ENCODE measurements at regions not wholly inside any gene's neighbourhood (a gene's known extent, or its start where the extent isn't known, plus 50 kb on each side); places are given as distances from the start of the nearest gene placed in this dataset.

DNA sequence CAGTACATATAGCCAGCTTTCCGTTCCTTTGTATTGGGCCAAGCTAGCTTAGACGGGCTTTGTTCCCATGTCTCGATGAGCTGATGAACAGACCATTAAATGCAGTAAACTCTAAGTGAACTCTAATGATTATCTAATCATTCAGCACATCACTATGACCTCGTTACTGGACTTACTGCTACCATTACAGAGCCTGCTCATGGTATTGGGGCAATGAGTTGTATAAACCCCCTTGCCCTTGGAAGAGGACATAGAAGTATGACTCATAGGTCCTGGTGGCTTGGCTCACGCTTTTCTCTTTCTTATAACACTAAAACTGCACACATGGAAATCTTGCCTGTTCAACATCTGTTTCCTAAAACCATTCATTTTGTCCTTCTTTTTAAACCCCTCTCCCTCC, 93.6 kb upstream of the DYNLRB2 start:
- Histone ChIP-seq H3K36me3 (ENCODE audit: control insufficient read depth, insufficient read depth, low read length) (no peaks in the 10 kb centered on the region), H3K4me3 (ENCODE audit: low read depth, low read length) (no peak overlapping the region), H3K27me3 (ENCODE audit: control insufficient read depth, insufficient read depth, low read length) (no peaks in the 10 kb centered on the region)
- no peak for DNase-seq (ENCODE audit: low read depth)
- ChIA-PET CTCF (no interaction called here), POLR2A (no interaction called here)
- TF ChIP-seq, protein P1, sequence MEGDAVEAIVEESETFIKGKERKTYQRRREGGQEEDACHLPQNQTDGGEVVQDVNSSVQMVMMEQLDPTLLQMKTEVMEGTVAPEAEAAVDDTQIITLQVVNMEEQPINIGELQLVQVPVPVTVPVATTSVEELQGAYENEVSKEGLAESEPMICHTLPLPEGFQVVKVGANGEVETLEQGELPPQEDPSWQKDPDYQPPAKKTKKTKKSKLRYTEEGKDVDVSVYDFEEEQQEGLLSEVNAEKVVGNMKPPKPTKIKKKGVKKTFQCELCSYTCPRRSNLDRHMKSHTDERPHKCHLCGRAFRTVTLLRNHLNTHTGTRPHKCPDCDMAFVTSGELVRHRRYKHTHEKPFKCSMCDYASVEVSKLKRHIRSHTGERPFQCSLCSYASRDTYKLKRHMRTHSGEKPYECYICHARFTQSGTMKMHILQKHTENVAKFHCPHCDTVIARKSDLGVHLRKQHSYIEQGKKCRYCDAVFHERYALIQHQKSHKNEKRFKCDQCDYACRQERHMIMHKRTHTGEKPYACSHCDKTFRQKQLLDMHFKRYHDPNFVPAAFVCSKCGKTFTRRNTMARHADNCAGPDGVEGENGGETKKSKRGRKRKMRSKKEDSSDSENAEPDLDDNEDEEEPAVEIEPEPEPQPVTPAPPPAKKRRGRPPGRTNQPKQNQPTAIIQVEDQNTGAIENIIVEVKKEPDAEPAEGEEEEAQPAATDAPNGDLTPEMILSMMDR (IDR thresholded peaks at IDR 0.05; ENCODE audit: insufficient read depth, low read depth, low read length) = no peak

DNA sequence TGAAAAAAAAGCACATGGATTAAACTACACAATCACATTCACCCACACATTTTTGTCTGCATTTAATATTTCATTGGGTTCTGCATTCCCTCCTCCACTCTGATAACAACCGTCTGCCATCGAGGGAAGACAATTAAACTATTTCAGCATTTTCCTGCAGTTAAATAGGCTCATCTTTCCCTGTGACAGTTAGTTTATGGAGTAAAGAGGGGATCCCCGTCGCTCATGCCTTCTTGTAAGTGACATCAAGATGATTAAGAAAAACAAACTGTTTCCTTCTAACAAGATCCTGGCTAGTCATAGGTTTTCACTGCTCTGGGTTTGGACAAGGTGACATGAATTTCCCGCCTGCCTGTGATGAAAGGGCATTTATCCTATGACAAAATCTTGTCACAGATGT, 98.0 kb upstream of the DYNLRB2 start:
- DNase-seq (ENCODE audit: low read depth) = no peak
- CTCF ChIA-PET = interaction anchor here (1.2 kb wide), 1 partner anchor 12 kb away, joined by 3 read pairs; no protein-coding TSS in a partner anchor
- TF ChIP-seq, protein P1 (IDR thresholded peaks at IDR 0.05; ENCODE audit: insufficient read depth, low read depth, low read length) = no peak
- Histone ChIP-seq H3K4me3 (ENCODE audit: low read depth, low read length) (no peak overlapping the region), H3K27me3 (ENCODE audit: control insufficient read depth, insufficient read depth, low read length) (no peaks in the 10 kb centered on the region), H3K36me3 (ENCODE audit: control insufficient read depth, insufficient read depth, low read length) (no peaks in the 10 kb centered on the region)
- POLR2A ChIA-PET = no interaction called here

DNA sequence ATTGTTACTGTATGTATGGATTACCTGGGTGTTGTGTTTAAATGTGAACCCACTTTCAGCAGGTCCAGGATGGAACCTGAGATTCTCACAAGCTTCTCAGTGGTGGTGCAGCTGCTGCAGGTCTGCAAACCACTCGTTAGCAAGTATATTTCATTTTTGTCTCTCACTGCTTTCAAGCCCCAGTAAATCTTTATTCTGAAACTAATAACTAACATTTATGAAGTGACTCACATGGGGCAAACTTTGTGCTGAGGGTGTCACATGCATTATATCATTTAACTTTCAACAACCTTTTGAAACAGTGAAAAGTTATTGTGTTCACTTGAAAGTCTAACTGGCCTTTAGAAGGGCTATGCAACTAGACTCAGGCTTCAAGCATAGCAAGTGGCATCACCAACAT, 98.9 kb upstream of the DYNLRB2 start:
- DNase-seq (ENCODE audit: low read depth) = no peak
- TF ChIP-seq, protein P1 (IDR thresholded peaks at IDR 0.05; ENCODE audit: insufficient read depth, low read depth, low read length) = no peak
- H3K36me3 ChIP-seq (ENCODE audit: control insufficient read depth, insufficient read depth, low read length) = no peaks in the 10 kb centered on the region
- CTCF ChIA-PET = no interaction called here
- POLR2A ChIA-PET = no interaction called here
- no peaks in the 10 kb centered on the region for H3K27me3 ChIP-seq (ENCODE audit: control insufficient read depth, insufficient read depth, low read length)
- H3K4me3 ChIP-seq (ENCODE audit: low read depth, low read length) = no peak overlapping the region

DNA sequence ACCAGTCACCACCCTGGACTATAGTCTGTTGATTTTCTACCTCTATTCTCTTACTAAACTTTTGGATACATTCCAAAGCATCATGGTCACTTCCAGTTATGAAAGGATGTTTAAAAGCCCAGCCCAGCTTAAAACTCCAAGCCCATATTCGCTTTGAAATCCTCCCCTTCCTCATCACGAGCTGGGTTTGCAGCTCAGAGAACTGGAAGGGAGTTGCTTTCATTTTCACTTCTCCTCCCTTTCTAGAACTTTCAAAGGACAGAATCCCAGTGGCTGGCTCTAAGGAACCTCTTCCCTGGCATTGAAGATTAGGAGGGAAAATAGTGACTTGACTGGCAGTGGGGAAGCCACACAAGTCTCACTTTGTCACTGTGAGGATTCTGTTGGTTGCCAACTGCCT, 100.1 kb upstream of the DYNLRB2 start:
- TF ChIP-seq, protein P1 (IDR thresholded peaks at IDR 0.05; ENCODE audit: insufficient read depth, low read depth, low read length) = no peak
- no peak overlapping the region for H3K4me3 ChIP-seq (ENCODE audit: low read depth, low read length)
- no peak for DNase-seq (ENCODE audit: low read depth)
- CTCF ChIA-PET = no interaction called here
- no peaks in the 10 kb centered on the region for H3K36me3 ChIP-seq (ENCODE audit: control insufficient read depth, insufficient read depth, low read length)
- H3K27me3 ChIP-seq (ENCODE audit: control insufficient read depth, insufficient read depth, low read length) = no peaks in the 10 kb centered on the region
- POLR2A ChIA-PET = no interaction called here

DNA sequence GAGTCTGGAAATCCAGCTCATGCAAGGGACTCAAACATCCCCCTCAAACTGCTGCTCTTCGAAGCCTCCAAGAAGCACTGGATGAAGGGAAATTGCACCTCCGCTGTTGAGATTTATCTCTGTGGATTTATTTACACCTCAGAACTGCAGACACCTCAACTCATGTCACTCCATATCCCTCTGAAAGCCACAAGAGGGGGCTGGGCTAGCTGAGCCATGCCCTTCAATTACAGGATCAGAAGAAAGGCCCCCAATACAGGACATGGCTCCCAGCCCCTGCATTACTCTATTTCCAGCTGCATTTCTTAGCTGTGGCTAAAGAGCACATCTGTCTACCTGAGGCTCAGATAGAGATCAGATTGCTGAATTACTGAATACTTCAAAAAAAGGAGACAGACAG, 103.1 kb upstream of the DYNLRB2 start:
- Histone ChIP-seq H3K4me3 (ENCODE audit: low read depth, low read length) (no peak overlapping the region), H3K36me3 (ENCODE audit: control insufficient read depth, insufficient read depth, low read length) (no peaks in the 10 kb centered on the region), H3K27me3 (ENCODE audit: control insufficient read depth, insufficient read depth, low read length) (no peaks in the 10 kb centered on the region)
- POLR2A ChIA-PET = no interaction called here
- TF ChIP-seq, protein P1 (IDR thresholded peaks at IDR 0.05; ENCODE audit: insufficient read depth, low read depth, low read length) = no peak
- no peak for DNase-seq (ENCODE audit: low read depth)
- CTCF ChIA-PET = interaction anchor here (0.6 kb wide), 1 partner anchor 55 kb away, joined by 3 read pairs; no protein-coding TSS in a partner anchor

Measured in BJ (cell line).